GM12872 (cell line): ENCODE measurements at regions not wholly inside any gene's neighbourhood (a gene's known extent, or its start where the extent isn't known, plus 50 kb on each side); places are given as distances from the start of the nearest gene placed in this dataset.

Experiments used
- CTCF ChIP-seq: IDR thresholded peaks from 3 replicates; pipeline ENCODE4 v1.5.1; 2011; ENCODE audit warnings: low read depth, mild to moderate bottlenecking, low read length, moderate library complexity; ENCODE audit not compliant: insufficient read depth

- no peak for TF ChIP-seq CTCF
These were observed 328.7 kb upstream of the PPARGC1A start for GRCh38 chr4:24218566-24218965.

- TF ChIP-seq CTCF: no peak
These were observed 324.9 kb upstream of the PPARGC1A start for GRCh38 chr4:24214796-24215195.

- TF ChIP-seq CTCF: no peak
These were observed 324.1 kb upstream of the PPARGC1A start for GRCh38 chr4:24213961-24214360.

- TF ChIP-seq CTCF: no peak
These were observed 322.8 kb upstream of the PPARGC1A start for GRCh38 chr4:24212642-24213041.

GRCh38 chr4:24211856-24212255, 322.0 kb upstream of the PPARGC1A start:
- TF ChIP-seq CTCF: no peak

- no peak for TF ChIP-seq CTCF
These were observed 320.6 kb upstream of the PPARGC1A start for GRCh38 chr4:24210332-24210902.

- TF ChIP-seq CTCF: no peak
These were observed 320.1 kb upstream of the PPARGC1A start for GRCh38 chr4:24209906-24210305.
